HG02884 (cell line): ENCODE measurements at regions not wholly inside any gene's neighbourhood (a gene's known extent, or its start where the extent isn't known, plus 50 kb on each side); places are given as distances from the start of the nearest gene placed in this dataset.

Experiments
- ATAC-seq: cut with Tn5 transposase; IDR thresholded peaks from one replicate; pipeline ENCODE4 v1.9.1; 2021; ENCODE audit warnings: mild to moderate bottlenecking, moderate library complexity; ENCODE audit not compliant: unreplicated experiment

- no peak for ATAC-seq
Observed at GRCh38 chr4:53656421-53656981, 65.2 kb upstream of the LNX1 start.

DNA sequence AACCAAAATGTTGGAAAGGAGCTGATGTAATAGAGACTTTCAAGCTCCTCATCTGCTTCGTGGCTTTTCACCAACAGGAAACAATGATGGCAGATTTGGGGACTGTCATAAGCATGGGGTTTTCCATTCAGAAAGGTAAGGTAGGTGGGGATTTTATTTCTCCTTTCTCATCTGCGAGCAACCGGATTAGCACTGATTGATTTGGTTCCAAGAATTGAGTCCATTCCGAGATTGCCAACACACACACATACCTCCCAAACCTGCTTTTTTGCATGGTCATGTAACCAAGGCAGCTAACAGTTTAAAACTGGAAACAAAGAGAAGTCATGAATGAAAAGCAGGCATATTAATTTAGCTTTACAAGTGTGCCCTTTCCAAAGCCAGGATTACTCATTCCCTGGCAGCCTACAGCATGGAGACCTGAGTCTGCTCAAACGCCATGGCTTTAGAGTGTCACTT is 63.0 kb upstream of the LNX1 start:
- peak; percentile 47 for ATAC-seq

DNA sequence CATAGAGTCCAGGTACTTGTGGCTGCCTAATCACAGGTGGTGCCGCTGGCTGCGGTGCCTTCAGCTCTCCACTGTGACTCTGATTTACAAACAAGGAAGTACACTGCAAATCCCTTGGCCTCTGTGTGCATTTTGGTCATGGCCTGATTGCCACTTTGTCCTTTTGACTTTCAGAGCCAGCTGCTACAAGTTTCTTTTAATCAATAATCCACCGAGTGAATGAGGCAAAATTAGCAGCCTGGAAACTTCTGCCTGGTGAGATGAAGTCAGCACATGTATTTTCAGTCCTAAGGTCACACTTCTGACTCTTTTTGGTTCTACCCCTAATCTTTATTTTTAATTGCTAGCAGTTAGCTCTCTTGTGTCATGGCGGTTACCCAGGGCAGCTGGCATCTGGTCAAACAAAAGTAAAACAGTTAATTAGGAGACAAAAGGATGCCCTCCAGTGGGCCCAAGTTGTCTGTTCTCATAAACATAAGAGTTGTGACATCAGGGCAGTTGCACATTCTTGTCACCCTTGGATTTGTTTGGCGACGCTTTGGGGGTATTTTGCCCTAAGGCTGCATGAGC is 62.3 kb upstream of the LNX1 start:
- no peak for ATAC-seq

DNA sequence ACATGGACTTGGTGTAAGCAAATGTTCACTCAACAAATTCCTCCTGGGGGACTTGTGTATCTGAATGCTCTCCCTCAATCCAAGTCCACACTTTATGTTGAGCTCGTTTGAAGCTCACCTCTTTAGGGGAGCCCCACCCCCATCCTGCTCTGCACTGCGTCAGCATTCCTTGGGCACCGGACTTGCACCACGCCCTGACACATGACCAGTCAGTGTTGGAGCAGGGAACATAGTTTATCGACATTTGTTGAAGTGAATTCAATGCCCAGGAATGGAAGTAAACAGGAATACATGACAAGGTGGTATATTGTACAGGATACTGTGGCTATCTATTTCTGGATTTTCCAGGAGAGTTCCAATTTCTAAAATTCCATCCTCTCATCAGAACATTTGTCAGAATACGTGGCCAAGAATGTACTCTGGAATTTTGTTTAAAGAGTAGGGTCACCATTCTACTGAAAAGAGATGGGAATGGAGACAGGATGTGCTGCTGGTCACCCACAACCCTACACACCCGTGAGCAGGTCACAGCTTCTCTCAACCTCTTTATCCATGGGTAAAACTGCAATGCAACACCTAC is 60.0 kb upstream of the LNX1 start:
- no peak for ATAC-seq

GRCh38 chr4:53649357-53649756 is 58.1 kb upstream of the LNX1 start:
- no peak for ATAC-seq

DNA sequence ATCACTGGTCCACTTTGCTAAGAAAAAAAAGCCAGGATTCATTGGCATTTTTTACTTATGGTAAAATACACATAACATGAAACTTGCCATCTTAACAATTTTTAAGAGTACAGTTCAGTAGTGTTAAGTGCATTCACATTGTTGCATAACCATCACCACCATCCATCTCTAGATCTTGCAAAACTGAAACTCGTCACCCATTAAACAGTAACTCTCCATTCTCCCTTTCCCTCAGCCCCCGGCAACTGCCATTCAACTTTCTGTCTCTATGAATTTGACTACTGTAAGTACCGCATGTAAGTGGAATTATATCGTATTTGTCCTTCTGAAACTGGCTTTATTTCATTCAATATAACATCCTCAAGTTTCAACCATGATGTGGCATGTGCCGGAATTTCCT is 56.3 kb upstream of the LNX1 start:
- ATAC-seq: no peak

DNA sequence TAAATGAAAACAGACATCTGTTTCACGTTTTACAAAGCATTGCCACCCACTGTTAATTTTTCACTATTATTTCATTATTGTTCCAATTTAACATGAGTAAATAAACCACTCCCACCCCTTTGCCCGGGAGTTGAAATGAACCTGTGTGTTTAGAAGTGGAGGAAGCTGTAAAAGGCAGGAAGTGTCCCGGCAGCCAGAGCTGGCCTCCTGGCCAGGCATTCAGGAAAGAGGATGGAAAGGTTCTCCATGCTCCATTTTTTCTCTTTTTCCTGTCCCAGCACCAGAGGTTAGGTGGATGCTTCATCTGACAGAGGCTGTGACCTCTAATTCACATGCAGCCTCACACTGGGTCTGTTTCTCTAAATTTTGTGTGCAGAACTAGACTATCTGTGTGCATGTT is 55.5 kb upstream of the LNX1 start:
- ATAC-seq: no peak

- no peak for ATAC-seq
Observed at GRCh38 chr4:53645108-53645507, 53.8 kb upstream of the LNX1 start.

DNA sequence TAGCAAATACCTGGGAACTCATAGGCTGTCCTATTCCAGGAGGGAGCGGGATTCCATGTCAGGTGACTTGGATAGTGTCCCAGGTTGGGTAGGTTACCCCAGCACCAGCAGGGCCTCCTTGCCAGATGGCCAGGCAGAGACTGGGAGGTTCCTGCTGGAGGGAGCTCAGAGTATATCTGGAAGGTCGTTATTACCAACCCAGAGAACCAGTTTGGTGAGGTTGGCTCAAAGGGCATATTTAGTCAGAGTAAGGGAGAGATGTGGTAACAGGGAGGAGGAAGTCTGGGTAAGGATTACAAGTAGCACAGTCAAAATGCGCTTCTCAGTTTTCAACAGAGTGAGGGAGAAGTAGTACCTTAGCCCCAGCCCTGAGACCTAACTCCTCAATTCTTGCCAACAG is 53.3 kb upstream of the LNX1 start:
- no peak for ATAC-seq
